Nephron (organoid): ENCODE measurements at regions not wholly inside any gene's neighbourhood (a gene's known extent, or its start where the extent isn't known, plus 50 kb on each side); places are given as distances from the start of the nearest gene placed in this dataset.
A peak's percentile ranks its signal among the peaks of the same experiment; 100 is the strongest.

ENCODE experiments used
- H3K27ac Mint-ChIP-seq, 3 experiments: 2 replicates each; pipeline ENCODE4 v1.8.0; 2020; ENCODE audit warnings: mixed read lengths in 3 of 3, mild to moderate bottlenecking in 2 of 3, moderate library complexity in 1 of 3
- H3K27me3 Mint-ChIP-seq: 2 replicates; pipeline ENCODE4 v1.8.0; 2021; ENCODE audit warnings: low read depth, mild to moderate bottlenecking, moderate library complexity, mixed read lengths
- H3K36me3 Mint-ChIP-seq: 2 replicates; pipeline ENCODE4 v1.8.0; 2020; ENCODE audit warnings: low read depth, mixed read lengths
- H3K4me1 Mint-ChIP-seq: 2 replicates; pipeline ENCODE4 v1.8.0; 2020; ENCODE audit warnings: mixed read lengths
- H3K4me3 Mint-ChIP-seq, 3 experiments: 2 replicates each; pipeline ENCODE4 v1.8.0; 2020; ENCODE audit warnings: mild to moderate bottlenecking in 3 of 3, mixed read lengths in 3 of 3, moderate library complexity in 2 of 3
- H3K9me3 Mint-ChIP-seq: 2 replicates; pipeline ENCODE4 v1.8.0; 2020; ENCODE audit warnings: mixed read lengths
- CTCF ChIP-seq, 3 experiments: fragments of 200-600 bp; sonication (generic); IDR thresholded peaks; one replicate each; pipeline ENCODE4 v1.5.0; 2021; ENCODE audit warnings: antibody characterized with exemption in 3 of 3; ENCODE audit not compliant: unreplicated experiment in 3 of 3

- TF ChIP-seq CTCF (IDR thresholded peaks at IDR 0.05; ENCODE audit: unreplicated experiment in 3 of 3): no peak
- Mint-ChIP-seq H3K27ac (peak overlapping the region in 1 of 3 experiments; percentile 10), H3K27me3 (no peaks in the 10 kb centered on the region), H3K9me3 (peaks cover 7% of the 10 kb centered on the region), H3K4me1 (peaks cover 5% of the 10 kb centered on the region), H3K36me3 (no peaks in the 10 kb centered on the region), H3K4me3 (no peak overlapping the region)
Observed at GRCh38 chr20:52864916-52865605, 107.1 kb upstream of the TSHZ2 start.

- Mint-ChIP-seq H3K27ac (peak overlapping the region in 2 of 3 experiments; percentile 49 to 61), H3K4me1 (peaks cover 11% of the 10 kb centered on the region)
Observed at GRCh38 chr20:52859156-52859876, 112.8 kb upstream of the TSHZ2 start.

GRCh38 chr20:52852714-52853113, 119.4 kb upstream of the TSHZ2 start:
- H3K27me3 Mint-ChIP-seq: no peaks in the 10 kb centered on the region
- peaks cover 21% of the 10 kb centered on the region for H3K4me1 Mint-ChIP-seq
- no peaks in the 10 kb centered on the region for H3K9me3 Mint-ChIP-seq
- no peaks in the 10 kb centered on the region for H3K36me3 Mint-ChIP-seq
- H3K27ac Mint-ChIP-seq: peak overlapping the region; percentile 68 to 87 (median 81)
- no peak for TF ChIP-seq CTCF (IDR thresholded peaks at IDR 0.05; ENCODE audit: unreplicated experiment in 3 of 3)
- H3K4me3 Mint-ChIP-seq: no peak overlapping the region

More at GRCh38 chr20:52859156-52859876, 112.8 kb upstream of the TSHZ2 start:
- H3K27me3 Mint-ChIP-seq: no peaks in the 10 kb centered on the region
- H3K36me3 Mint-ChIP-seq: no peaks in the 10 kb centered on the region
- no peak overlapping the region for H3K4me3 Mint-ChIP-seq
- TF ChIP-seq CTCF (IDR thresholded peaks at IDR 0.05; ENCODE audit: unreplicated experiment in 3 of 3): no peak
- no peaks in the 10 kb centered on the region for H3K9me3 Mint-ChIP-seq

GRCh38 chr20:52847731-52848359, 124.3 kb upstream of the TSHZ2 start:
- H3K27ac Mint-ChIP-seq: peak overlapping the region in 1 of 3 experiments; percentile 30
- H3K4me3 Mint-ChIP-seq: no peak overlapping the region
- peaks cover 16% of the 10 kb centered on the region for H3K4me1 Mint-ChIP-seq
- no peaks in the 10 kb centered on the region for H3K9me3 Mint-ChIP-seq
- no peaks in the 10 kb centered on the region for H3K27me3 Mint-ChIP-seq
- no peak for TF ChIP-seq CTCF (IDR thresholded peaks at IDR 0.05; ENCODE audit: unreplicated experiment in 3 of 3)
- no peaks in the 10 kb centered on the region for H3K36me3 Mint-ChIP-seq

- Mint-ChIP-seq H3K36me3 (no peaks in the 10 kb centered on the region), H3K27me3 (no peaks in the 10 kb centered on the region)
Observed at GRCh38 chr20:52847029-52847660, 125.0 kb upstream of the TSHZ2 start.

More at GRCh38 chr20:52847029-52847660, 125.0 kb upstream of the TSHZ2 start:
- Mint-ChIP-seq H3K27ac (peak overlapping the region in 1 of 3 experiments; percentile 8), H3K4me1 (peaks cover 9% of the 10 kb centered on the region), H3K4me3 (no peak overlapping the region), H3K9me3 (no peaks in the 10 kb centered on the region)
- no peak for TF ChIP-seq CTCF (IDR thresholded peaks at IDR 0.05; ENCODE audit: unreplicated experiment in 3 of 3)
